A673 (cell line): ENCODE measurements at regions not wholly inside any gene's neighbourhood (a gene's known extent, or its start where the extent isn't known, plus 50 kb on each side); places are given as distances from the start of the nearest gene placed in this dataset.

Experiments
- BruUV-seq: library from RNA; stranded (reverse); fragments of 400-500 nt; replicated peaks from 2 replicates; lab custom pipeline; 2021; lab: Mats Ljungman, UMichigan
- CTCF ChIA-PET: fragments of 300-600 bp; sonication (Branson Sonifier 250); formaldehyde crosslinking; loops from one replicate; lab custom pipeline; 2022; ENCODE audit warnings: antibody characterized with exemption; lab: Charles Lee
- POLR2A ChIA-PET: fragments of 300-600 bp; sonication (Branson Sonifier 250); formaldehyde crosslinking; loops from one replicate; lab custom pipeline; 2022; ENCODE audit warnings: antibody characterized with exemption; ENCODE audit not compliant: low non-redundant PET; lab: Charles Lee
- DNase-seq: peaks from one replicate; pipeline ENCODE4 v3.0.0-alpha.2; 2015; ENCODE audit warnings: low spot score
- H3K27ac ChIP-seq: fragments of 200-600 bp; sonication (generic); 2 replicates; pipeline ENCODE4 v1.5.1; 2016; ENCODE audit warnings: mixed run types, low read depth, mild to moderate bottlenecking, mixed read lengths, antibody characterized with exemption, low read length; ENCODE audit not compliant: poor library complexity, severe bottlenecking
- H3K27me3 ChIP-seq: fragments of 200-600 bp; sonication (generic); replicated peaks from 2 replicates; pipeline ENCODE4 v1.6.1; 2017; ENCODE audit warnings: mixed run types, low read depth, mild to moderate bottlenecking, mixed read lengths, antibody characterized with exemption, low read length; ENCODE audit not compliant: insufficient read depth, poor library complexity
- H3K36me3 ChIP-seq: fragments of 200-600 bp; sonication (generic); 2 replicates; pipeline ENCODE4 v1.6.1; 2016; ENCODE audit warnings: mixed run types, mild to moderate bottlenecking, mixed read lengths, antibody characterized with exemption, low read length; ENCODE audit not compliant: insufficient read depth, poor library complexity, severe bottlenecking
- H3K4me1 ChIP-seq: fragments of 200-600 bp; sonication (generic); 2 replicates; pipeline ENCODE4 v1.6.1; 2017; ENCODE audit warnings: mixed run types, mild to moderate bottlenecking, mixed read lengths, antibody characterized with exemption, low read length; ENCODE audit not compliant: insufficient read depth, poor library complexity, severe bottlenecking
- H3K4me3 ChIP-seq: fragments of 200-600 bp; sonication (generic); 2 replicates; pipeline ENCODE4 v1.5.1; 2016; ENCODE audit warnings: low read depth, mixed run types, mild to moderate bottlenecking, mixed read lengths, low read length; ENCODE audit not compliant: poor library complexity, severe bottlenecking
- H3K9me3 ChIP-seq: fragments of 200-600 bp; sonication (generic); 2 replicates; pipeline ENCODE4 v1.6.1; 2016; ENCODE audit warnings: mixed run types, low read depth, mild to moderate bottlenecking, mixed read lengths, antibody characterized with exemption, low read length; ENCODE audit not compliant: poor library complexity, severe bottlenecking
- EZH2 ChIP-seq: fragments of 200-600 bp; sonication (generic); IDR thresholded peaks from 2 replicates; pipeline ENCODE4 v1.6.1; 2017; ENCODE audit warnings: borderline replicate concordance, low read depth, mild to moderate bottlenecking, mixed read lengths, antibody characterized with exemption, low read length; ENCODE audit not compliant: poor library complexity, severe bottlenecking
- intact Hi-C: fragments of 100-400 bp; cut with micrococcal nuclease; formaldehyde crosslinking; loops from one replicate; pipeline ENCODE4 v1.10.0; 2022; ENCODE audit not compliant: unreplicated experiment
- TF ChIP-seq, protein P1 (sequence below): fragments of 300-800, 200-600 bp; sonication (generic); conservative IDR thresholded peaks from 2 replicates; pipeline ENCODE4 v1.5.1; 2017; ENCODE audit warnings: low read depth, mild to moderate bottlenecking, antibody characterized with exemption, low read length, moderate library complexity, mixed read lengths

DNA sequence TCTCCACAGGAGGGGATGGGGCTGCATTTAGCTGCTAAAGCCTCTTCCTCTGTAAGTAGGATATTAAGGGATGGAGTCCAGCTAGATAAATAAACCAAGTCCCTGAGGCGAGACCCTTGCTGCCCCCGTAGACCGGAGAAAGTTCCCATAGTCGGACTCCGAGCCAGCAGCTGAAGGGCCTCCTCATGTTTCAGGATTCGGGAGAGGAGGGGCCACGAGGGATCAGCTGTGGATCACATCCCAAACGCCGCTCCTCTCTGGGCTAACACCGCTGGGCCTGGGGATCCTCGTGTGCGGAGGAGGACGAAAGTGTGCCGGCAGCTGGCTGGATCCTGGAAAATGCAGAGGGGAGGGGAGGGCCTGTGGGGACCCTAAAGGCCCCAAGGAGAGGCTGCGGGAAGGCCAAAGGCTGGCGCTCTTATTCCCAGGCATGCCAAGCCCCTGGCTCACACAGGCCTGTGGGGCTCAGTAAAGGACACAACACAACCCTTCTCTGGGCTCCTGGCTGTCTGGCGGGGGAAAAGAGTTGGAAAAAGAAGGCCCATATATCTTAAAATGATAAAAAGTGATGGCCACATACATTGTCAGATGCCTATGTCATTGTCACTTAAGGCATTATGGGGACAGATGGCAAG lies 82.5 kb upstream of the TMEM72 start:
- Histone ChIP-seq H3K36me3 (no peaks in the 10 kb centered on the region), H3K27ac (no peak overlapping the region), H3K4me3 (no peak overlapping the region), H3K9me3 (no peaks in the 10 kb centered on the region), H3K27me3 (no peaks in the 10 kb centered on the region), H3K4me1 (no peaks in the 10 kb centered on the region)
- TF ChIP-seq, protein P1, sequence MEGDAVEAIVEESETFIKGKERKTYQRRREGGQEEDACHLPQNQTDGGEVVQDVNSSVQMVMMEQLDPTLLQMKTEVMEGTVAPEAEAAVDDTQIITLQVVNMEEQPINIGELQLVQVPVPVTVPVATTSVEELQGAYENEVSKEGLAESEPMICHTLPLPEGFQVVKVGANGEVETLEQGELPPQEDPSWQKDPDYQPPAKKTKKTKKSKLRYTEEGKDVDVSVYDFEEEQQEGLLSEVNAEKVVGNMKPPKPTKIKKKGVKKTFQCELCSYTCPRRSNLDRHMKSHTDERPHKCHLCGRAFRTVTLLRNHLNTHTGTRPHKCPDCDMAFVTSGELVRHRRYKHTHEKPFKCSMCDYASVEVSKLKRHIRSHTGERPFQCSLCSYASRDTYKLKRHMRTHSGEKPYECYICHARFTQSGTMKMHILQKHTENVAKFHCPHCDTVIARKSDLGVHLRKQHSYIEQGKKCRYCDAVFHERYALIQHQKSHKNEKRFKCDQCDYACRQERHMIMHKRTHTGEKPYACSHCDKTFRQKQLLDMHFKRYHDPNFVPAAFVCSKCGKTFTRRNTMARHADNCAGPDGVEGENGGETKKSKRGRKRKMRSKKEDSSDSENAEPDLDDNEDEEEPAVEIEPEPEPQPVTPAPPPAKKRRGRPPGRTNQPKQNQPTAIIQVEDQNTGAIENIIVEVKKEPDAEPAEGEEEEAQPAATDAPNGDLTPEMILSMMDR = no peak
- no peak for TF ChIP-seq EZH2
- ChIA-PET CTCF (no interaction called here), POLR2A (no interaction called here)
- no peak for DNase-seq
- intact Hi-C loops = no loop called here
- no TSS peak for BruUV-seq

DNA sequence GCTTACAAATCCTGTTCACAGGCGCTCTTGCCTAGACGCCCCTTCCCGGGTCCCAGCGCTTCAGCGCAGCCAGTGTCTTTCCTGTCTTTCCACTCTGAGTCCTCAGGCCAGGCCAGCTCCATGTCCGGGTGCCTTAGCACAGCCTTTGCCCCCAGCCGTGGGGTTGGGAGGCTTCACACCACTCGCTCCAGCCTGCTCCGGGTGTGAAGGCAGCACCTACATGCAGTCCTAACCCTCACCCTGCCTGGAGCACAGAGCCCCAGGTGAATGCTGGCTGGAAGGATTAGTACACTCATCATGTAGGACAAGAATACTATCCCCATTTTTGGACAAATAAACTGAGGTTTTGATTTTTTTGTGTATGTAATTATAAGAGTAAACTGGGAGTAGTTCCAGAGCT lies 81.7 kb upstream of the TMEM72 start:
- POLR2A ChIA-PET = no interaction called here
- no peak overlapping the region for H3K27ac ChIP-seq
- H3K36me3 ChIP-seq = no peaks in the 10 kb centered on the region
- no peak for TF ChIP-seq EZH2
- TF ChIP-seq, protein P1 = no peak
- H3K4me3 ChIP-seq = no peak overlapping the region
- CTCF ChIA-PET = no interaction called here
- no TSS peak for BruUV-seq
- H3K4me1 ChIP-seq = no peaks in the 10 kb centered on the region
- no peaks in the 10 kb centered on the region for H3K9me3 ChIP-seq
- no peak for DNase-seq
- H3K27me3 ChIP-seq = no peaks in the 10 kb centered on the region
- intact Hi-C loops = no loop called here

DNA sequence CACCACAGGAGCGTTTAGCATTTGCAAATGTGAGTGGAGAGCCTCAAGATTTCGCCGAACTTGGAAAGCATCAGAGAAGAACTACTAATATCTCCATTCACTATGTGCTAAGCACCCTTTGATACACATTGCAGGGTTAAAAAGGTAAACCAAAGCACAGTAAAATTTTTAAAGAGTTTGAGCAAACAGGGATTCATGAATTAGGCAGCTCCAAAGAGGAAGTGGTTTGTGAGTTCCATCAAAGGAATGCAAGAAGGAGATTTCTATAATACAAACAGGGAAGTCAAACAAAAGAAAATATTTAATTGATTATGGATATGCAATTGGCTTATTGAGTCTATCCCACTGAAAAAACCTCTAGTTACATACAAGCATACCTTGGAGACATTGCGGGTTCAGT lies 81.1 kb upstream of the TMEM72 start:
- ChIA-PET CTCF (no interaction called here), POLR2A (no interaction called here)
- Histone ChIP-seq H3K27me3 (no peaks in the 10 kb centered on the region), H3K9me3 (no peaks in the 10 kb centered on the region), H3K27ac (no peak overlapping the region), H3K4me1 (no peaks in the 10 kb centered on the region), H3K4me3 (no peak overlapping the region), H3K36me3 (no peaks in the 10 kb centered on the region)
- intact Hi-C loops = no loop called here
- no peak for DNase-seq
- TF ChIP-seq, protein P1 = no peak
- TF ChIP-seq EZH2 = no peak
- no TSS peak for BruUV-seq
